WTC11 (cell line): ENCODE measurements at regions not wholly inside any gene's neighbourhood (a gene's known extent, or its start where the extent isn't known, plus 50 kb on each side); places are given as distances from the start of the nearest gene placed in this dataset.

Experiments
- ATAC-seq: fragments of 200-7000 bp; cut with Tn5 transposase; 2 replicates; pipeline ENCODE4 v1.10.0; 2021; ENCODE audit warnings: mild to moderate bottlenecking, moderate library complexity
- CTCF ChIA-PET: fragments of 300-600 bp; sonication (Branson Sonifier 250); formaldehyde crosslinking; loops from one replicate; lab custom pipeline; 2021; ENCODE audit warnings: antibody characterized with exemption; lab: Charles Lee
- POLR2A ChIA-PET: fragments of 350-600 bp; sonication (Branson Sonifier 250); formaldehyde crosslinking; loops from one replicate; lab custom pipeline; 2021; ENCODE audit warnings: antibody characterized with exemption; lab: Charles Lee
- DNase-seq: peaks from one replicate; pipeline ENCODE4 v3.0.0; 2021; ENCODE audit warnings: low spot score
- H3K27ac Mint-ChIP-seq: 2 replicates; pipeline ENCODE4 v1.8.0; 2021; ENCODE audit warnings: mixed read lengths
- H3K27me3 Mint-ChIP-seq: 2 replicates; pipeline ENCODE4 v1.8.0; 2021; ENCODE audit warnings: low read depth, mild to moderate bottlenecking, moderate library complexity, mixed read lengths
- H3K36me3 Mint-ChIP-seq: 2 replicates; pipeline ENCODE4 v1.8.0; 2021; ENCODE audit warnings: mixed read lengths
- H3K4me1 Mint-ChIP-seq: 2 replicates; pipeline ENCODE4 v1.8.0; 2022; ENCODE audit warnings: mixed read lengths
- H3K4me3 Mint-ChIP-seq: 2 replicates; pipeline ENCODE4 v1.8.0; 2021; ENCODE audit warnings: mild to moderate bottlenecking, moderate library complexity, mixed read lengths
- H3K9me3 Mint-ChIP-seq: 2 replicates; pipeline ENCODE4 v1.8.0; 2021; ENCODE audit warnings: mixed read lengths
- CREB1 ChIP-seq: sonication (generic); formaldehyde crosslinking; IDR thresholded peaks from 2 replicates; pipeline ENCODE4 v1.8.0; 2023; ENCODE audit warnings: mild to moderate bottlenecking, missing genetic modification reagents
- E2F4 ChIP-seq: sonication (generic); formaldehyde crosslinking; IDR thresholded peaks from 2 replicates; pipeline ENCODE4 v1.8.1; 2022; ENCODE audit warnings: low read depth, mild to moderate bottlenecking, moderate library complexity, missing genetic modification reagents, borderline replicate concordance
- ESRRA ChIP-seq: sonication (generic); formaldehyde crosslinking; IDR thresholded peaks from 2 replicates; pipeline ENCODE4 v1.8.1; 2022; ENCODE audit warnings: mild to moderate bottlenecking, missing genetic modification reagents, borderline replicate concordance
- FOXJ3 ChIP-seq: sonication (generic); formaldehyde crosslinking; IDR thresholded peaks from 2 replicates; pipeline ENCODE4 v1.9.0; 2021; ENCODE audit warnings: missing genetic modification reagents, mild to moderate bottlenecking, borderline replicate concordance
- FOXP1 ChIP-seq: sonication (generic); formaldehyde crosslinking; IDR thresholded peaks from 2 replicates; pipeline ENCODE4 v1.8.0; 2022; ENCODE audit warnings: missing genetic modification reagents, mild to moderate bottlenecking, moderate library complexity, borderline replicate concordance
- GABPB1 ChIP-seq: sonication (generic); formaldehyde crosslinking; IDR thresholded peaks from 2 replicates; pipeline ENCODE4 v1.8.1; 2023; ENCODE audit warnings: mild to moderate bottlenecking, missing genetic modification reagents
- GRHL2 ChIP-seq: fragments of 250-450 bp; sonication (Bioruptor Pico); IDR thresholded peaks from 2 replicates; pipeline ENCODE4 v1.8.0; 2022; ENCODE audit warnings: mild to moderate bottlenecking, moderate library complexity; ENCODE audit not compliant: insufficient replicate concordance, severe bottlenecking
- HMGXB4 ChIP-seq: sonication (generic); formaldehyde crosslinking; IDR thresholded peaks from 2 replicates; pipeline ENCODE4 v1.8.1; 2023; ENCODE audit warnings: mild to moderate bottlenecking, moderate library complexity, missing genetic modification reagents
- IRF2 ChIP-seq: sonication (generic); formaldehyde crosslinking; IDR thresholded peaks from 2 replicates; pipeline ENCODE4 v1.8.0; 2022; ENCODE audit warnings: low read depth, missing genetic modification reagents, borderline replicate concordance
- PRDM15 ChIP-seq: sonication (generic); formaldehyde crosslinking; IDR thresholded peaks from 2 replicates; pipeline ENCODE4 v1.8.0; 2022; ENCODE audit warnings: missing genetic modification reagents
- RORB ChIP-seq: fragments of 250-450 bp; sonication (Bioruptor Pico); IDR thresholded peaks from 2 replicates; pipeline ENCODE4 v1.9.0; 2021; ENCODE audit warnings: mild to moderate bottlenecking
- SP1 ChIP-seq: sonication (generic); formaldehyde crosslinking; conservative IDR thresholded peaks from 2 replicates; pipeline ENCODE4 v1.8.1; 2022; ENCODE audit warnings: missing genetic modification reagents
- TP53 ChIP-seq: sonication (generic); formaldehyde crosslinking; IDR thresholded peaks from 2 replicates; pipeline ENCODE4 v1.8.1; 2023; ENCODE audit warnings: mild to moderate bottlenecking, missing genetic modification reagents
- ZBTB21 ChIP-seq: sonication (generic); formaldehyde crosslinking; IDR thresholded peaks from 2 replicates; pipeline ENCODE4 v1.8.1; 2023; ENCODE audit warnings: mild to moderate bottlenecking, missing genetic modification reagents, borderline replicate concordance
- ZBTB43 ChIP-seq: sonication (generic); formaldehyde crosslinking; IDR thresholded peaks from 2 replicates; pipeline ENCODE4 v1.8.1; 2023; ENCODE audit warnings: mild to moderate bottlenecking, missing genetic modification reagents
- ZNF396 ChIP-seq: fragments of 250-450 bp; sonication (Bioruptor Pico); IDR thresholded peaks from 2 replicates; pipeline ENCODE4 v1.8.0; 2021; ENCODE audit warnings: mild to moderate bottlenecking, moderate library complexity, borderline replicate concordance
- ZNF425 ChIP-seq: fragments of 250-450 bp; sonication (Bioruptor Pico); conservative IDR thresholded peaks from 2 replicates; pipeline ENCODE4 v1.9.0; 2021; ENCODE audit warnings: mild to moderate bottlenecking
- TF ChIP-seq, protein P1 (sequence below): sonication (generic); formaldehyde crosslinking; IDR thresholded peaks from 2 replicates; pipeline ENCODE4 v1.8.1; 2022; ENCODE audit warnings: missing genetic modification reagents, borderline replicate concordance
- TF ChIP-seq, protein P2 (sequence below): sonication (generic); formaldehyde crosslinking; IDR thresholded peaks from 2 replicates; pipeline ENCODE4 v1.8.0; 2023; ENCODE audit warnings: missing genetic modification reagents
- TF ChIP-seq, protein P3 (sequence below): sonication (generic); formaldehyde crosslinking; IDR thresholded peaks from 2 replicates; pipeline ENCODE4 v1.8.1; 2023; ENCODE audit warnings: mild to moderate bottlenecking, missing genetic modification reagents, moderate library complexity

GRCh38 chr5:74099538-74100267 lies 473.7 kb downstream of the ARHGEF28 start:
- H3K27ac Mint-ChIP-seq = no peak overlapping the region
- H3K9me3 Mint-ChIP-seq = peaks cover 26% of the 10 kb centered on the region
- no peaks in the 10 kb centered on the region for H3K27me3 Mint-ChIP-seq
- CTCF ChIA-PET = no interaction called here
- ATAC-seq = no peak
- TF ChIP-seq ESRRA (CRISPR knock-in tag) (no peak), SP1 (CRISPR knock-in tag) (no peak), FOXJ3 (CRISPR knock-in tag) (no peak), E2F4 (CRISPR knock-in tag) (no peak), ZBTB43 (CRISPR knock-in tag) (no peak), FOXP1 (CRISPR knock-in tag) (no peak), GABPB1 (CRISPR knock-in tag) (no peak), ZBTB21 (CRISPR knock-in tag) (no peak), HMGXB4 (no peak), PRDM15 (no peak), TP53 (CRISPR knock-in tag) (no peak), IRF2 (CRISPR knock-in tag) (no peak), ZNF425 (CRISPR knock-in tag) (no peak), ZNF396 (CRISPR knock-in tag) (no peak), GRHL2 (CRISPR knock-in tag) (no peak), RORB (no peak), CREB1 (CRISPR knock-in tag) (no peak)
- TF ChIP-seq, protein P1, sequence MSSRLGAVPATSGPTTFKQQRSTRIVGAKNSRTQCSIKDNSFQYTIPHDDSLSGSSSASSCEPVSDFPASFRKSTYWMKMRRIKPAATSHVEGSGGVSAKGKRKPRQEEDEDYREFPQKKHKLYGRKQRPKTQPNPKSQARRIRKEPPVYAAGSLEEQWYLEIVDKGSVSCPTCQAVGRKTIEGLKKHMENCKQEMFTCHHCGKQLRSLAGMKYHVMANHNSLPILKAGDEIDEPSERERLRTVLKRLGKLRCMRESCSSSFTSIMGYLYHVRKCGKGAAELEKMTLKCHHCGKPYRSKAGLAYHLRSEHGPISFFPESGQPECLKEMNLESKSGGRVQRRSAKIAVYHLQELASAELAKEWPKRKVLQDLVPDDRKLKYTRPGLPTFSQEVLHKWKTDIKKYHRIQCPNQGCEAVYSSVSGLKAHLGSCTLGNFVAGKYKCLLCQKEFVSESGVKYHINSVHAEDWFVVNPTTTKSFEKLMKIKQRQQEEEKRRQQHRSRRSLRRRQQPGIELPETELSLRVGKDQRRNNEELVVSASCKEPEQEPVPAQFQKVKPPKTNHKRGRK = no peak
- TF ChIP-seq, protein P2, sequence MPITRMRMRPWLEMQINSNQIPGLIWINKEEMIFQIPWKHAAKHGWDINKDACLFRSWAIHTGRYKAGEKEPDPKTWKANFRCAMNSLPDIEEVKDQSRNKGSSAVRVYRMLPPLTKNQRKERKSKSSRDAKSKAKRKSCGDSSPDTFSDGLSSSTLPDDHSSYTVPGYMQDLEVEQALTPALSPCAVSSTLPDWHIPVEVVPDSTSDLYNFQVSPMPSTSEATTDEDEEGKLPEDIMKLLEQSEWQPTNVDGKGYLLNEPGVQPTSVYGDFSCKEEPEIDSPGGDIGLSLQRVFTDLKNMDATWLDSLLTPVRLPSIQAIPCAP (CRISPR knock-in tag) = no peak
- TF ChIP-seq, protein P3, sequence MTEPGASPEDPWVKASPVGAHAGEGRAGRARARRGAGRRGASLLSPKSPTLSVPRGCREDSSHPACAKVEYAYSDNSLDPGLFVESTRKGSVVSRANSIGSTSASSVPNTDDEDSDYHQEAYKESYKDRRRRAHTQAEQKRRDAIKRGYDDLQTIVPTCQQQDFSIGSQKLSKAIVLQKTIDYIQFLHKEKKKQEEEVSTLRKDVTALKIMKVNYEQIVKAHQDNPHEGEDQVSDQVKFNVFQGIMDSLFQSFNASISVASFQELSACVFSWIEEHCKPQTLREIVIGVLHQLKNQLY (CRISPR knock-in tag) = no peak
- H3K4me1 Mint-ChIP-seq = peaks cover 3% of the 10 kb centered on the region; the same call in 1 of the 2 replicates
- POLR2A ChIA-PET = no interaction called here
- H3K36me3 Mint-ChIP-seq = peaks cover 9% of the 10 kb centered on the region; the same call in 1 of the 2 replicates
- H3K4me3 Mint-ChIP-seq = no peak overlapping the region
- no peak for DNase-seq
